GM19193 (cell line): ENCODE measurements at regions not wholly inside any gene's neighbourhood (a gene's known extent, or its start where the extent isn't known, plus 50 kb on each side); places are given as distances from the start of the nearest gene placed in this dataset.
A peak's percentile ranks its signal among the peaks of the same experiment; 100 is the strongest.

Source experiments
- POLR2A ChIP-seq: IDR thresholded peaks from 4 replicates; pipeline ENCODE4 v1.6.1; 2011; ENCODE audit not compliant: insufficient read depth, insufficient read length; ENCODE audit errors: extremely low read depth

DNA sequence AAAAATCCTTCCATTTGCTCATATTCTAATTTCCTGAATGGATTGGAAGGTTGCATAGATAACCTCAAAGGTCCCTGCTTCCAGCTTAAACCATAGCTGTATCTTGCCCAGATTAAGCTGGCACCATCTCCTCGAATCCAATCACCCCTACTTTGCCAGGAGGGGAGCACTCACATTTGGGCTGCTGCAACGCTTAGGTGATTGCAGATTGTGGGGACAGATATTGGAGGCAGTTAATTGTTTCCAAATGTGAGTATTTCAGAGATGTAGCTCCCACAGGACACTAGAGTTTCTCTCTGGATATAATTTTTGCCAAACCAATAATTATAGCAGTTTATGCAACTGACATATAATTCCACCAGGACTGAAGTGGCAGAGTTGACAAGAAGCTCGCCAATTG is 53.5 kb upstream of the ACSL1 start:
- no peak for TF ChIP-seq POLR2A

DNA sequence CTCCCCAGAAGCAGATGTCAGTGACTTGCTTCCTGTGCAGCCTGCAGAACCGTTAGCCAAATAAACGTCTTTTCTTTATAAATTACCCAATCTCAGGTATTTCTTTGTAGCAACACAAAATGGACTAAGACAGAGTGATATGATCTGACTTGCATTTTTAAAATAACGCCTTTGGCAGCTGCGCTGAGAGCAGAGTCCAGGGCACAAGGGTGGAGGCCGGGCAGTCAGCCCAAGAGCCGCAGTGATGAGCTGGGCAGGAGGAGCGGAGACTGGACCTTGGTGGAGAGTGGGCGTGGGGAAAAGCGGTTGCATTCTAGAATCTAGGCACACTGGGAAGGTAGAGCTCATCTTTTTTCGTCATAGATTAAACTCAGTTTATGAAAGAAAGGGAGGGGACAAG is 56.5 kb upstream of the ACSL1 start:
- TF ChIP-seq POLR2A: no peak

DNA sequence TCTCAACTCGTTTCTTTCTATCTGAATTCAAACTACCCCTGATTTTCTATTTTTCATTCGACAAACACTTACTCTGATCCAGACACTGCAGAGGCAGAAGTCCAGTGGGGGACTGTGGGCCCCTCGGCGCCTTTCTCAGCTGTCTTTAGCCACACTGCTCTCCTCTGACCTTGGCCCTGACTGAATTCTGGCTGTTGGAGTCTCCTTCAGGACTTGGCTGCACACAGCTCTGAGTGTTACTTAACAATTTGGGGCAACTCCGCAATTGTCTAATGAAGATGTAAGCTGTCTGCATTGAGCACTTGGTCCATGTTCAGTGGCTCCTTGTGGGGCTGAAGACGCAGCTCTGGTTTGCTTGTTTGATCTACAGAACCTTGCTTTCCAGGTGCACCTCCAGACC is 57.3 kb upstream of the ACSL1 start:
- TF ChIP-seq POLR2A: no peak

DNA sequence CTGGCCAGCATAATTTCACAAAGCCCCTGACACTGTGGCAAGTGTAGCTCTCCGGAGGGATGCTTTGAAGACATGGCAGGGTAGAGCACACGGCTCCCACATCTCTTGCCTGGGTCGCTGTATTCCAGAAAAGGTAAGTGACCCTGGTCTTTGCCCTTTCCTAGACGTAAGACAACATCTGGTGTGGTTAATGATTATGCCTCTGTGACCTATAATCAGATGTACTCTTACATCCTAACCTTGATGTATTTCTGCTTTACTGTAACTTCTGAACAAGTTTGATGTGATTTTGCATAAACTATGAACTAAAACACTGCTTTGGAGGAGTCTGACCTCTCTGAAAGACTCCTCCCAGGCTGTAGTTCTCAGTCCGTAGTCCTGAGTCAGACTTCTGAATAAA is 59.1 kb upstream of the ACSL1 start:
- TF ChIP-seq POLR2A: no peak

DNA sequence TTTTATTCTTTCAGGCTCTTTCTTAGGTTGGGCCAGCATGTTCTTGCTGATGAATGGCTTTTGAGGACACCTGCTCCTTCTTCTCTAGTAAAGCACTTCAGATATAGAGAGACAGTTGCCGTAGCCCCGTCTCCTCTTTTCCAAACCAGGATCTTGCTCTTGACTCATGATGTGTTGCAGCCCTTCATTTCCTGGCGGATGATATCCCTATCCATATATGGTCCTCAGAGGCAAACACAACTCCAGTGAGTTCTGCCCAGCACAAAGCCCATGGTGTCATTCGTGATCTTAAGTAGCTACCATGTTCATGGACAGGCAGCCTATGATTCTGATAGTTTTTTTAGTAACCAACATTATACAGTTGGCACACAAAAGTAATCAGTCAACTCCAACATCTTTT is 59.8 kb upstream of the ACSL1 start:
- TF ChIP-seq POLR2A: no peak

DNA sequence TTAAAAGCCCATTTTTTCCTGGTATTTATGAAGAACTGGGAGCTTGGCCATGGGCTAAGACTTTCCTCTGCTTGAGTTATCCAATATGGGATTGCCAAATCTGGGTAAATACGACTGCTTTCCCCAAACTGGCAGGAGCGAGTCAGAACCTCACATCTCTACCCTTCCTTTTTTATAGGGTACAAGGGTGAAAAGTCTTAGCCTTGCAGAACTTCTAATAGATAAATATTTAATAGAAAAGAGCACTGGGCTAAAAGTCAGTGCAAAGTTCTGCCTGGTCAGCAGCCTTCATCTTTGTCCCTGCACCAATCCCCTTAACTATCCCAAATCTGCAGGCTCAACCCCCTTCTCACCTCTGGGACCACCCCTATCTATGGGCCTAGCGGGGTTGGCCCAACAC is 61.6 kb upstream of the ACSL1 start:
- no peak for TF ChIP-seq POLR2A

DNA sequence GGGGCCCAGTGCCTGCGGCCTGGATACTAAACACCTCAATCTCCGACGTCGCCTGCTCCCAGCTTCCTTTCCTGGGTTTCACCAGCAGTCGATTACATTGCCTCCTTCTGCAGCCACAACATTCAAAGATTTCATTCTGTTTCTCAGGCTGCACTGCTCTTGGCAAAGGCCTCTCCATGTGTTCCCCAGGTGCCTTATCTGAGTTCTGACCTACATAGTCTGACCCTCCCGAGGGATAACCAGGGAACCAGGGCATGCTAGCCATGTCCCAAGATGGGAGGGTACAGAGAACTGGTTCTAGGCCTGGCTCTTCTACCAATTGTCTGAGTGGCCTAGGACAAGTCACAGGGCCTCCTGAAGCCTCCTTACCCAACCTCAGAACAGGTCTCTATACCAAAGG is 62.2 kb upstream of the ACSL1 start:
- no peak for TF ChIP-seq POLR2A

DNA sequence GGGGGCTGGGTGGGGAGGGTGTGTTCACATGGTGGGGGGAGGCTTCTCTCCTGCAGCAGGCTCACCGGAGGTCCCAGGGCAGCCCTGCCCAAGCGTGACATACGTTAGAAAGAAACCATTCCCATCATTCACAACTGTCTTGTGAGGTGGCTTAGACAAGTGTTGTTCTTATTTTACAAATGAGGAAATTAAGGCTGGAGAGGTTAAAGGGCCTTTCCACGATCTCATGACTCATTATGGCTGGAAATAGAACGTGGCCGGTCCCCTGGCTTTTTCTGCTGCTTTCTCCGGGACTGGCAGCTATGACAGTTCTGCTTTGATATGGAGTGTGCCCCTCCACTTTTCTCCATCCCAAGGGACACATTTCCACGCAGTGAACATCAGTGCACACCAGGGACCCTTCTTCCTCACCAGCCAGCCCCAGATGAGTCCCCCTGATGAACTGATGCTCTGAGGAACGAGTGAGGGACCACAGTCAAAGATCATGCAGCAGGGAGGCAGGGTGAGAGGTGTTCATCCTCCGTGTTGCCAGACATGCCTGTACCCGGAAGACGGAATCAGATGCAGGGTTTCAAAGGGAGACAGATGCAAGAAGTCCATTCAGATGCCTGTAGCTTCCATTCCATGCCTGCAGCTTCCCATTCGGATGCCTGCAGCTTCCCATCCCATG is 64.0 kb upstream of the ACSL1 start:
- no peak for TF ChIP-seq POLR2A

DNA sequence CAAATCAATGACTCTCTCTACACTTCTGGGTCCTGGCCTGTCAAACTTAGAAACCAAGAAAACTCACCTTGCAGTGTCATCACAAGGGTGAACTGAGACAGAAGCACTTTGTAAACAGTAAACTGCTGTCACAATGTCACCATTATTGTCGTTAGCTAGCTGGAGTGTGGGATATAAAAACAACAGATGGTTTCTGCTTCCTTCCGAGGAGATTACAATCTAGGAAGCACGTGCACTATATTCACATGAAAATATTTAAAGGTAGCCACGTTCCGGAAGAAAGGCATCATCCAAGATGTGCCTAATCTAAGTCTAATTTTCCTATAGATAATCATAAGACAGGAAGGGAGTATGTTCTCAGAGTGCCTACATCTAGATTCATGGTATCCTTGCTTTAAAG is 64.7 kb upstream of the ACSL1 start:
- no peak for TF ChIP-seq POLR2A

DNA sequence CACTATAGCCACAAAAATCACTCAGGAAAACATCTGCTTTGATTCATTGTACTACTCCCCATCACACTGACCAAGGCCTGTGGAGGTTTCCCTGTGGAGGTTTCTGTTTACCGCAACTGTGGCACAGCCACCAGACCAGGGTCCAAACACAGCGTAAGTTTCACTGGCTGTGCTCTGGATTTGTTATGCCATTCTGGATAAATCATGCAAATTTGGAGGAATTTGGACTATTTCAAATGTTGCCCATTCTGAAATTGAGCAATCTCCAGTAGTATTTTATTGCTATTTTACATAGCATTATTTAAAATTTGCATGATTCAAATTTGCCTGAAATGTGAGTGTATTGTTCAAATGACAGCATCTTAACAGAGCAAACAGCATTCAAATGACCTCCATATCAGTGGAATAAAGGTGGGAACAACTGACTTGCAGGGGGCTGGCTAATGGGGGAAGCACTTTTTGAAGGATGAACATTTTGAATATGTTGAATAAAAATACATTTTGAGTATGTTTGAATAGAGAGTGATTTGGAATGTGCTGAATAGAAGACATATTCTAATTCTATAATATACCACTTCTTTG is 66.1 kb upstream of the ACSL1 start:
- no peak for TF ChIP-seq POLR2A

DNA sequence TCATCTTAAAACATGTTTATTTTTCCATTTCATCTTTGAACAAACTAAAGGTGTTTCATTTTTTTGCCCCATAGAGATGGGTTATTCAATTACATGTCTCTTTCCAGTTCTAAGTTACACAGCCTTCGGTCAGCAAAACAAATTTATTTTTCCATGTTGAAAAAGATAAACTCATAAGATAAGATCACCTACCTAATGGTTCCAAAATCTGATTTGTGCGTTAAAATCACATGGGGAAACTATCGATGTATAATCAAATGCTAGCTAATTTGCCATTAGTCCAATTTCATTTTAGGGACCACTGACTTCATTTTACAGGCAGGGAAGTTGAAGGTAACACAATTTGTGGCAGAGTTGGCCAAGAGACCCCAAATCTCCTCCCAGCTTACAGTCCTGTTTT is 67.2 kb upstream of the ACSL1 start:
- TF ChIP-seq POLR2A: no peak

DNA sequence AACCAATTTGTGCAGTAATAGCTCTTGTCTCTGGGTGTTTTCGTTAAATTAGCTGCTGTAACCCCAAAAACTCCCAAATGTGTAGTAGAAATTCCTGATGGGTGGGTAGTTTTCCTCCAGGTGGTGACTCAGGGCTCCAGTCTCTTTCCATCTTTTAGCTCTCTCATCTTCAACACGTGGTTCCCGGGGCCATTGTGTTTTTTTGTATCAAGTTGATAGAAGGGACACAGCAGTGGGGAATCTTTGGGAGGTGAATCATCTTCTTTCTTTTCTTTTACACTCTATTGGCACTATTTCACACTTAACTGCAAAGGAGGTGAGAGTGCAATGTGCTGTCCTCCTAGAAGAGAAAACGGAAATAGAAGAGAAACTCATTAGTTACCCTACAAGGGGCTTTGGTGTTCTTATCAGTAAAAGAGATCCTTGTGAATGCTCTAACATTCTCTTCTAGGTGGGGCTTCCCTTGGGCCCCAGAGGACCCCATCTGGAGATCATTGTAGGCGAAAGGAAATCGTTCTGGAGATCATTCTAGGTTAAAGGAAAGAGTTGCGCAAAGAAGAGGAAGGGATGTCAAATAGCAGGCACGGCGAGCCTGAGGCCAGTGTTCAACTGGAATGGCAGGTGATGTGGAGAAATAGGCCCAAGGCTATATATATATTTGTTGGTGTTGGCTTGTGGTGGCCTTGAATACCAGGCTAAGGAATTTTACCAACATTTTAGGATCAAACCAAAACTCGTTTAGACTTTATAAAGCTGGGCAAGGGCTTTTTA is 68.2 kb upstream of the ACSL1 start:
- no peak for TF ChIP-seq POLR2A

DNA sequence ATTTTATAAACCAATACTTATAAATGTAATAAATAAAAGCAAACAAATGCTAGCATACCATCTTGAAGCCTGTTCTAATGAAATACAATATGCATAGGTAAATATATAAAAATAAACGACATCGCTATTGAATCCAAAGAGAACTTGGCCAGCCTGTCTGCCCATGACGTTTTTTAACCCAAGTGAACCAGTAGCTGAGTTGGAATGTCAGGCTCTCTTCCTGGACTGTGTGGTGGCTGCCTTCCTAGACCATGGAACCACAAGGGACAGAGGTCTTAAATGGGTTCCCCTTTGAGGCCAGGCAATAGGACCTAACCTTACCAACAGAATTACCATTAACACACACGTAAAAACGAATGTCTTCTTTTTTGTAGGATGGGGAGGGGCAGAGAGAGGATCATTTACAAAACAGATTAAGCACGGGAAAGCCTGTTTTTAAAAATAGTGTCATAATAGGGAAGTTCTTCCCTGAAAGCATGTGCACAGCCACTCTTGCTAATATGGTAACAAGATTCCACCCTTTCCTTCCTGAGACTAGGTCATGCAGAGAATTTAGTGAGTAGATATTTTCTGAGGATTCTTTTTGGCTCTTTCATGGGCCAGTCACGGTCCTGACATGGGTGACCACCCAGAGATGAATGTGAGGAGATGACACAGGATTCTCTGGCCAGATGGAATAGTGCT is 69.4 kb upstream of the ACSL1 start:
- no peak for TF ChIP-seq POLR2A

DNA sequence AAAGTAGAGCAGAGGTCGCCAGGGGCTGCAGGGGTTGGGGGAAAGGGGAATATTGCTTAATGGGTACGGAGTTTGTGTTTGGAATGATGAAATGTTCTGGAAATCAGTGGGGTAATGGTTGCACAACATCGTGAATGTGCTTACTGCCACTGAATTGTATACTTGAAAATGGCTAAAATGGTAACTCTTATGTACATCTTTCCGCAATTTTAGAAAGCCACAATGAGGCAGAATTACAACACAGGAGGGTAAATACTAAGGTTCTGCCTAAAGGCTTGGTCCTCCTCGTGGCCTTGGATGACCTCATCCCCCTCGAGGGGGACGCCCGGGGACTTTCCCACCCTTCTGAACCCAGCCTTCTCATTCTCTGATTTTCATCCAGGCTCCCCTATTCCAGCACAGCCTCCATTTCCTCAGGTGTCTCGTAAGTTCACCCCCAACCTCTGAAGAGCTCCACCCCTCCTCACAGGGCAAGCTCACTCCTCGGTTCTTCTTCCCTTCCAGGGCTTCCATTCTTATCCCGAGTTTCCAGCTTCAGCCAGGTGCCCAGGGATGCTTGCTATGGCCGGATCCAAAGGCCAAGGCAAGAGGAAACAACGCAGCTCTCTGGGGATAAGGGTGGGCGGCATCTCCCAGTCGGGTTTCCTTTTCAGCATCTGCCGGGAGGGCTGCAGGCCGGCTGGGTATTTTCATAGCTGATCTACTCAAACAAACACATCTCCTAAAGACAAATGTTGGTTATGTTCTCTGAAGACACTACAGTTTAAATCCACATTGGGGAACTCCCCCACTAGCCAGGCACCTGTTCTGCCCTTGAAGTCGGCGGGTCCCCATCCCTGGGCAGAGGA is 71.3 kb upstream of the ACSL1 start:
- peak; percentile 33 for TF ChIP-seq POLR2A

DNA sequence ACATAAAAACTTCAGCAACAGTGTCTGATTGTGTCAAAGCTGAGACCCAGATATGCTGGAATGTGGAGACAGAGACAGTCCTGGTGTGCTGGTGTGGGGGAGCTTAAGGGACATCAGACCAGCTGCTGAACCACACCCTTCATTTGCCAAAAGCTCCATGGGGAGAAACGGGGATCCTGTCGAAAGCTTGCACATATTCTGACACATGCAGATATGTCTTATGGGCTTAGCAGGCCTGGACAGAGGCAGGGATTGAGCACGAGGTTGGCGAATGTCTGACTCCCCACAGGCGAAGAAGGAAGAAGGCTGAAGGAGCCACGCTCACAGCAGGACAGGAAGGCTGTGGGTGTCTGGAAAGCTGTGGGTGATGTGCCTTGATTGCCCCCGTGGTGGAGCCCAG is 72.1 kb upstream of the ACSL1 start:
- TF ChIP-seq POLR2A: no peak

DNA sequence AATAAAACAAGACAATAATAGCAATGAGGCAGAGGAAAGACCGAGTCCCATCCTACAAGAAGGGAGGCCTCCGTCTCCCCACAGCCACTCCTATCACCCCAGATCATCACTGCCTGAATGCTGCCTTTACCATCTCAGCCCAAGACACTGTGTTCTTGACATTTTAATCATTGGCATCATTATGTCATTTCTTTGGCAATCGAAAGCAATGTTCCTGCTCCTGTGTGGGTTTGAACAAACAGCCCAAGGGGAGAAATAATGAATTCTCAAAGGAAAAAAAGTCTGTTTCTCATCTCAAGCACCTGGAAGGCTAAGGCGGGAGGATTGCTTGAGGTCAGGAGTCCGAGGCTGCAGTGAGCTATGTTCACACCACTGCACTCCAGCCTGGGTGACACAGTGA is 73.0 kb upstream of the ACSL1 start:
- no peak for TF ChIP-seq POLR2A
